NOMO-1 (cell line): ENCODE measurements at regions not wholly inside any gene's neighbourhood (a gene's known extent, or its start where the extent isn't known, plus 50 kb on each side); places are given as distances from the start of the nearest gene placed in this dataset.
"Not testable (repeated sequence)": the region's sequence is repeated elsewhere in the genome, so short reads cannot be mapped to it uniquely, and the experiment has no call there.

Experiments
- DNase-seq, 2 experiments: peaks; one replicate each; lab custom pipeline; 2025; ENCODE audit not compliant: unreplicated experiment in 2 of 2; lab: John Stamatoyannopoulos, UW

GRCh38 chr13:87975035-87975434 is 303.9 kb downstream of the SLITRK5 start:
- DNase-seq, result no peak

GRCh38 chr13:87976650-87977049 is 305.5 kb downstream of the SLITRK5 start:
- DNase-seq, result not testable (repeated sequence)

GRCh38 chr13:87981416-87981815 is 310.2 kb downstream of the SLITRK5 start:
- DNase-seq, result no peak

GRCh38 chr13:87982400-87982799 is 311.2 kb downstream of the SLITRK5 start:
- no peak for DNase-seq

- no peak for DNase-seq
These were observed 315.6 kb downstream of the SLITRK5 start for GRCh38 chr13:87986639-87987250.

GRCh38 chr13:87998081-87998480 is 326.9 kb downstream of the SLITRK5 start:
- DNase-seq, result no peak

GRCh38 chr13:87999240-87999700 is 328.1 kb downstream of the SLITRK5 start:
- no peak for DNase-seq

GRCh38 chr13:87999788-88000187 is 328.6 kb downstream of the SLITRK5 start:
- peak in 1 of 2 experiments; percentile 7 for DNase-seq

- DNase-seq, result no peak
These were observed 329.1 kb downstream of the SLITRK5 start for GRCh38 chr13:88000239-88000638.

- DNase-seq, result no peak
These were observed 329.6 kb downstream of the SLITRK5 start for GRCh38 chr13:88000787-88001186.

GRCh38 chr13:88005188-88005587 is 334.0 kb downstream of the SLITRK5 start:
- peak in 1 of 2 experiments; percentile 5 for DNase-seq

GRCh38 chr13:88014527-88014926 is 343.4 kb downstream of the SLITRK5 start:
- DNase-seq, result peak; percentile 21 to 71

GRCh38 chr13:88022431-88023208 is 351.4 kb downstream of the SLITRK5 start:
- DNase-seq, result peak in 1 of 2 experiments; percentile 82

- DNase-seq, result no peak
These were observed 355.1 kb downstream of the SLITRK5 start for GRCh38 chr13:88026241-88026640.

- DNase-seq, result no peak
These were observed 360.9 kb downstream of the SLITRK5 start for GRCh38 chr13:88031980-88032559.

- DNase-seq, result not testable (repeated sequence)
These were observed 365.0 kb downstream of the SLITRK5 start for GRCh38 chr13:88036205-88036604.

GRCh38 chr13:88042489-88042888 is 371.3 kb downstream of the SLITRK5 start:
- no peak for DNase-seq

- DNase-seq, result no peak
These were observed 380.7 kb downstream of the SLITRK5 start for GRCh38 chr13:88051746-88052482.

GRCh38 chr13:88063741-88064140 is 392.6 kb downstream of the SLITRK5 start:
- DNase-seq, result no peak

- DNase-seq, result no peak
These were observed 395.7 kb downstream of the SLITRK5 start for GRCh38 chr13:88066847-88067246.

GRCh38 chr13:88068316-88068715 is 397.1 kb downstream of the SLITRK5 start:
- peak in 1 of 2 experiments; percentile 3 for DNase-seq
